ENCODE measurements at regions not wholly inside any gene's neighbourhood (a gene's known extent, or its start where the extent isn't known, plus 50 kb on each side); places are given as distances from the start of the nearest gene placed in this dataset.

DNA sequence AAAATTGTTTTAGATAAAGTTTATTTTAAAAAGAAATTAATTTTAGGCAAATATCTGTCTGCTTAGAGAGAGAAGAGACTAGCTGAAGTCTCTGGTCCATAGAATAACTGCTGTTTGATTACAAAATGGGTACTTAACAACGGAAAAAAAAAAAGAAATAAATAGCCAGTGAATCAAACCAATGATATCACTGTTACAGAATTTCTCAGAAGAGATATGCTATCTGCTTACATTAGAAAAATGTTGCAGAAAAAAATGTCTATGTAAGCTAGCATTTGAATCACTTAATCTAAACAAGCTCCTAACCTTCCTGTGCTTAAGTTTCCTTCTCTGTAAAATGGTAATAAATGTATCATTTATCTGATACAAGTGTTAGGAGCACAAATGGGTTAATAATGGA lies 189.9 kb downstream of the IL15 start:
- Histone ChIP-seq H3K27me3 (ENCODE audit: control insufficient read depth in 1 of 2, insufficient read depth in 2 of 2, low read length in 2 of 2) (no peaks in the 10 kb centered on the region), H3K4me3 (ENCODE audit: low read length) (no peak overlapping the region), H3K9me3 (ENCODE audit: control insufficient read depth in 1 of 2, insufficient read depth in 1 of 2, low read length in 2 of 2) (no peaks in the 10 kb centered on the region), H3K4me1 (ENCODE audit: insufficient read depth, low read length) (no peaks in the 10 kb centered on the region), H3K36me3 (ENCODE audit: insufficient read depth, low read length) (no peaks in the 10 kb centered on the region), H3K27ac (ENCODE audit: low read depth in 1 of 2, low read length in 2 of 2) (no peak overlapping the region)
- CTCF ChIA-PET, result no interaction called here
- Mint-ChIP-seq H3K36me3 (ENCODE audit: low read depth) (no peaks in the 10 kb centered on the region), H3K4me3 (no peak overlapping the region), H3K9me3 (no peaks in the 10 kb centered on the region), H3K27ac (no peak overlapping the region), H3K27me3 (peaks cover under 1% of the 10 kb centered on the region), H3K4me1 (ENCODE audit: low read depth) (no peaks in the 10 kb centered on the region)
- TF ChIP-seq CTCF (IDR thresholded peaks at IDR 0.05), result no peak
- DNase-seq, result no peak
- POLR2A ChIA-PET, result no interaction called here
- intact Hi-C loops (cut with DNase I, micrococcal nuclease), result no loop called here
- no peak for ATAC-seq (ENCODE audit: poor library complexity)

GRCh38 chr4:141833209-141833608 lies 196.8 kb downstream of the IL15 start:
- intact Hi-C loops (cut with DNase I, micrococcal nuclease), result no loop called here

GRCh38 chr4:141840299-141840986 lies 204.1 kb downstream of the IL15 start:
- no peak for ATAC-seq (ENCODE audit: poor library complexity)
- no peak for DNase-seq
- no peak overlapping the region for H3K4me3 ChIP-seq (ENCODE audit: low read length)
- no peaks in the 10 kb centered on the region for H3K36me3 ChIP-seq (ENCODE audit: insufficient read depth, low read length)
- TF ChIP-seq CTCF (IDR thresholded peaks at IDR 0.05), result no peak
- Mint-ChIP-seq H3K4me3 (no peak overlapping the region), H3K27me3 (no peaks in the 10 kb centered on the region), H3K9me3 (peaks cover 3% of the 10 kb centered on the region), H3K36me3 (ENCODE audit: low read depth) (no peaks in the 10 kb centered on the region), H3K27ac (no peak overlapping the region), H3K4me1 (ENCODE audit: low read depth) (no peaks in the 10 kb centered on the region)
- no peak overlapping the region for H3K27ac ChIP-seq (ENCODE audit: low read depth in 1 of 2, low read length in 2 of 2)
- CTCF ChIA-PET, result interaction anchor here (0.6 kb wide), 1 partner anchor 1043 kb away, joined by 4 read pairs; no protein-coding TSS in a partner anchor
- no peaks in the 10 kb centered on the region for H3K9me3 ChIP-seq (ENCODE audit: control insufficient read depth in 1 of 2, insufficient read depth in 1 of 2, low read length in 2 of 2)
- POLR2A ChIA-PET, result no interaction called here
- H3K4me1 ChIP-seq (ENCODE audit: insufficient read depth, low read length), result no peaks in the 10 kb centered on the region
- H3K27me3 ChIP-seq (ENCODE audit: control insufficient read depth in 1 of 2, insufficient read depth in 2 of 2, low read length in 2 of 2), result no peaks in the 10 kb centered on the region
- intact Hi-C loops (cut with DNase I, micrococcal nuclease), result no loop called here

More at GRCh38 chr4:141833209-141833608, 196.8 kb downstream of the IL15 start:
- no peak overlapping the region for H3K4me3 Mint-ChIP-seq
- TF ChIP-seq CTCF (IDR thresholded peaks at IDR 0.05), result no peak
- no peaks in the 10 kb centered on the region for H3K36me3 ChIP-seq (ENCODE audit: insufficient read depth, low read length)
- no peak overlapping the region for H3K27ac ChIP-seq (ENCODE audit: low read depth in 1 of 2, low read length in 2 of 2)
- H3K4me3 ChIP-seq (ENCODE audit: low read length), result no peak overlapping the region
- H3K4me1 ChIP-seq (ENCODE audit: insufficient read depth, low read length), result no peaks in the 10 kb centered on the region
- DNase-seq (no peak), ATAC-seq (ENCODE audit: poor library complexity) (no peak)
- H3K9me3 Mint-ChIP-seq, result no peaks in the 10 kb centered on the region
- H3K27me3 Mint-ChIP-seq, result peaks cover 9% of the 10 kb centered on the region
- H3K27me3 ChIP-seq (ENCODE audit: control insufficient read depth in 1 of 2, insufficient read depth in 2 of 2, low read length in 2 of 2), result no peaks in the 10 kb centered on the region
- ChIA-PET CTCF (no interaction called here), POLR2A (no interaction called here)
- no peaks in the 10 kb centered on the region for H3K4me1 Mint-ChIP-seq (ENCODE audit: low read depth)
- no peaks in the 10 kb centered on the region for H3K9me3 ChIP-seq (ENCODE audit: control insufficient read depth in 1 of 2, insufficient read depth in 1 of 2, low read length in 2 of 2)
- H3K27ac Mint-ChIP-seq, result no peak overlapping the region
- H3K36me3 Mint-ChIP-seq (ENCODE audit: low read depth), result no peaks in the 10 kb centered on the region
